ENCODE measurements at regions not wholly inside any gene's neighbourhood (a gene's known extent, or its start where the extent isn't known, plus 50 kb on each side); places are given as distances from the start of the nearest gene placed in this dataset.

DNA sequence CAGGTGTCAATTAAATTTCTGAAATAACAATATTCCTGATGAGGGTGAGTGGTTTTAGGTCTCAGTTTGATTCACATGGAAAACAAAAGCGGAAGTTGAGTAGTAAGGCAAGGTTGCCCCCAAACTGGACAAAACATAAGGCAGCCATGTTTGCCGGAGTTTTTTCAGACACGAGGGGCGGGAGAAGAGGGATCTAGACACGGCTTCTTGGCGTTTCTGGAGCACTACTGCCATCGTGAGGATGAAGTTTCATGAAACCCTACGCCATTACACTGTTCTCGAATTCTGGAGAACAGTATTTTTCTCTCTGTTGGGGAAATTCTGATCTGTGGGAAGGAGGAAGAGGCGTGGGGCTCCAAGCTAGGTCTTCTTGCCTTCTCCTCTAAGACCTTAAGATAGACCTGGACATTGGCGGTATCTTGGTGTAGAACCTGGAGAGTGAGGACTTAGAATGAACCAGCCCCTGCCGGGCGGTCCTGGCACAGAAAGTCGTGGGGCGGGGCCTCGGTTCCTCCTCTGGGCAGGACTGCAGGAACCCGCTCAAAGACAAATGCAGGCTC, 160.3 kb downstream of the OR13H1 start:
- no peak for DNase-seq (ENCODE audit: low read depth)

- no peak for DNase-seq (ENCODE audit: low read depth)
Observed at GRCh38 chrX:131709553-131709952, 165.7 kb downstream of the OR13H1 start.

- DNase-seq (ENCODE audit: low read depth) = no peak
Observed at GRCh38 chrX:131711478-131711867, 167.6 kb downstream of the OR13H1 start.

DNA sequence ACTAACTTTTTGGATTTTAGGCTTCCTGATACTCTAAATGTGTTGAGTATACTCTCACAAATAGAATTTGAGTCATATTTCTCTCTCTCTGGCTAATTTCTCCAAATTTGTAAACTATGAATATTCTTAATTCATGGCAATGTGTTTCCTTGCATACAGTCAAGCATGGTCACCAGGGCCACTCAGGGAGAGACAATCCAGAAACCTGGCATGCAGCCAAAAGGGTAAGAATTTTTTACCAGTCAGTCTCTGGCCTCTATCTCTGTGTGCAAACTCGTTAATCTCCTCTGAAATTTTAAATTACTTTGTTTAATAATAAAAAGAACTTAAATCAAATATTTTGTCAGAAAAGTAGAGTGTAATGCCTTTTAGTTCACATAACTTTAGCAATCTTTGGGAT, 179.8 kb downstream of the OR13H1 start:
- no peak for DNase-seq (ENCODE audit: low read depth)

DNA sequence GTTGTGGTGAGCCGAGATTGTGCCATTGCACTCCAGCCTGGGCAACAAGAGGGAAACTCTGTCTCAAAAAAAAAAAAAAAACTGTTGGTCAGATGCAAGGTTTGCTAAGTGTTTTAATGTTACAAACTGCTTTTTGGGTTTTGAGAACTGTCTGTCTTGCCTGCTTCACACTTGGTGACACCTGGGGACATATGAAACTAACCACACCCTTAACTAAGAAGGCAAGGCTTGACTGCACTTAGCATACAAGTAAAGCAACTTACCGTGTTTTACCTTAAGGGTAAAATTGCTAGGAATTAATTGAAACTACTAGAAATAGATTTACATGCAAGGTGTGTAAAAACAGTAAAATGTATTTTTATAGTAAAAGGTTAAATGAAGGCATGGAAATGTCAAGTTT, 180.4 kb downstream of the OR13H1 start:
- DNase-seq (ENCODE audit: low read depth) = no peak

DNA sequence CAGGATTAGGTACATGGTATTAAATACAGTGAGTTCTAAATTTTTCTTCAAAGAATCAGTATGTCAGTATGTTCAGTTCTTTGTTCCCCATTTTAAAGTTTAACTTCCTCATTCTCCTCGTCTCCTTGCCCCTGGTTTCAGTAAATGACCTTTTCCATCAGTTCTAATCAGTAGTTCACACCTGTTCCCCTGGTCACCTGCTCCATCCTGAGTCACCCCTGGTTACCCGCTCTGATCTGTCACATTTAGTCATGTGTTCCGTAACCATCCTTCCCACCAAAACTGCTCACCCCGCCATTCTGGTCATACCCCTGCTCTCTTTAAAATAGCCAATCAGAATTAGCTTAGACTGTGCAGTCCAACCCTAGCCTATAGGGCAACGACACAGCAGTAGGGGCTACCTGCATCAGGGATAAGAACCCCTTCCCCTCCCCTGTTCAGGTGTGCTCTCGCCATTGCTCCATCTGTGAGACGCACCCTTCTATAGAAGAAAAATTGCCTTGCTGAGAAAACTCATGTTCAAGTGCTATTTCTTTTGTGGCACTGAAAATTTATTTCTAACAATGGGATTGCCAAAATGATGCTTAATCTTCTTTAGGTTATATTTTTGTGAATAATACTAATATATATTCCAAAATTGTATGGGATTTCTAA, 181.3 kb downstream of the OR13H1 start:
- no peak for DNase-seq (ENCODE audit: low read depth)

- no peak for DNase-seq (ENCODE audit: low read depth)
Observed at GRCh38 chrX:131727778-131728177, 183.9 kb downstream of the OR13H1 start.

- DNase-seq (ENCODE audit: low read depth) = no peak
Observed at GRCh38 chrX:131728295-131729145, 184.6 kb downstream of the OR13H1 start.

GRCh38 chrX:131729295-131729694, 185.4 kb downstream of the OR13H1 start:
- DNase-seq (ENCODE audit: low read depth) = no peak

DNA sequence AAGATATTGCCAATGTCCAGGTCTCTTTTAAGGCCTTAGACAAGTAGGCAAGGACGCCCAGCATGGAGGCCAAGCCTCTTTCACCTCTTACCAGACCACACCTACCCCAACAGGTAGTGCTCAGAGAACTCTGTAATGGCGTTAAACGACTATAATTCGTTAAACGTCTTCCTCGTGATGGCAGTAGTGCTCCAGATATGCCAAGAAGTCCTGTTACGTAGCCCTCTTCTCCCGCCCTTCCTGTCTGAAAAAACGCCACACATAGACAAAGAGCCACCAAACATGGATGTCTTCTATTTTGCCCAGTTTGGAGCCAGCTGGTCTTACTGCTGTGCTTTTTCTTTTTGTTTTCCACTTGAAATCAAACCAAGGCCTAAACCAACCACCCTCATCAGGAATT, 190.7 kb downstream of the OR13H1 start:
- DNase-seq (ENCODE audit: low read depth) = no peak

GRCh38 chrX:131735127-131735526, 191.3 kb downstream of the OR13H1 start:
- DNase-seq (ENCODE audit: low read depth) = no peak

DNA sequence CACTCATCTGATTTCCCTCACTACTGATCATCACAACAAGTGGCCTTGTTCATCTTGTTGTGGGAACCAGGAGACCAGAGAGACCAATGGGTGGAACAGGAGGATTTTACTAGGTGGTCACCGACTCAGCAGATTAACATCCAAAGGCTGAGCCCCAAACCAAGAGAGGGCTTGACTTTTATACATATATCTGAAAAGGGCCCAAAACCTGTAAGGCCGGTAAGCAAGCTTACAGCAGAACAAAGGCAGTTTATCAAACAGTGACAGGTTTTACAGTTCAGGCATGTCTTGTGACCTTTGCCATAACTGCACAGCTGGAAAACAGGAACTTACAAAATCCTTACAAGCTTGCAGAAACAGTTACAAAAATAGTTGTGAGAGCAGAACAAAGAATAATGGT, 195.9 kb downstream of the OR13H1 start:
- DNase-seq (ENCODE audit: low read depth) = no peak

GRCh38 chrX:131741103-131741581, 197.3 kb downstream of the OR13H1 start:
- DNase-seq (ENCODE audit: low read depth) = no peak

- no peak for DNase-seq (ENCODE audit: low read depth)
Observed at GRCh38 chrX:131745942-131746489, 202.1 kb downstream of the OR13H1 start.

DNA sequence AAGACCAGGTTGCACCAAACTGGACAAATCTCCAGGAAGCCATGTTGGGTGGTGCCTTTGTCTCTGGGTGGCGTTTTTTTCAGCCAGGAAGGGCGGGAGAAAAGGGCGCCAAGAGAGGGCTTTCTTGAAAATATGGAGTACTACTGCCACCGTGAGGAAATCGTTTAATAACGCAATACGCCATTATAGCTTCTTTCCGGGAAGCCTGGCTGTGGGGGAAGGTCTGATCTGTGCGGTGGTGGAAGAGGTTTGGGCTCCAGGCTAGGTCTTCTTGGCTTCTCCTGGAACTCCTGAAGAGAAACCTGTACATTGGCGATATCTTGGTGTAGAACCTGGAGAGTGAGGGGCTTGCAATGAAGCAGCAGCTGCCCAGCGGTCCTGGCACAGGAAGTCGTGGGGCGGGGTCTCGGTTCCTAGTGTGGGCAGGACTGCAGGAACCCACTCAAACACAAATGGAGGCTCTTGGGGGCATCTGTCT, 202.7 kb downstream of the OR13H1 start:
- DNase-seq (ENCODE audit: low read depth) = no peak

DNA sequence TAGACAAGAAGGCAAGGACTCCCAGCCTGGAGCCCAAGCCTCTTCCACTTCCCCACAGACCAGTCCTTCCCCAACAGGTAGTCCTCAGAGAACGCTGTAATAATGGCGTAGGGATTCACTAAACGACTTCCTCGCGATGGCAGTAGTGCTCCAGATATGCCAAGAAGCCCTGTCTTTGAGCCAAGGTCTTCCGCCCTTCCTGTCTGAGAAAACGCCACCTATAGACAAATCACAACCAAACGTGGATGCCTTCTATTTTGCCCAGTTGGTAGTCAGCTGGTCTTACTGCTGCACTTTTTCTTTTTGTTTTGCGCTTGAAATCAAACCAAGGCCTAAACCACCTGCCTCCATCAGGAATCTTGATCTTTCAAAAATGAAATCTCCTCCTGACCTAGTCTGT, 203.3 kb downstream of the OR13H1 start:
- DNase-seq (ENCODE audit: low read depth) = no peak

- DNase-seq (ENCODE audit: low read depth) = no peak
Observed at GRCh38 chrX:131752493-131753198, 208.8 kb downstream of the OR13H1 start.

GRCh38 chrX:131762802-131763234, 218.9 kb downstream of the OR13H1 start:
- DNase-seq (ENCODE audit: low read depth) = no peak

DNA sequence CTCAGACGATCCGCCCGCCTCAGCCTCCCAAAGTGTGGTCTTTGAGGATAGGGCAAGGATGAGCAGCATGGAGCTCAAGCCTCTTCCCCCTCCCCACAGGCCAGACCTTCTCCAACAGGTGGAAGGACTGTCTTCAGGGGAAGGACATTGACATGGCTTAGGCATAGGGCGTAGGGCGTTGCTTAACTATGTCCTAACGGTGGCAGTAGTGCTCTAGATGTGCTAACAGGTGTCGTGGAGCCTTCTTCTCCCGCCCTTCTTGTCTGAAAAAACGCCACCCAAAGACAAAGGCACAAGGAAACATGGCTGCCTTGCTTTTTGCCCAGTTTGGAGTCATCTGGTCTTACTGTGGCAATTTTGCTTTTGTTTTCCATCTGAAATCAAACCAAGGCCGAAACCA, 219.8 kb downstream of the OR13H1 start:
- no peak for DNase-seq (ENCODE audit: low read depth)

GRCh38 chrX:131764216-131764615, 220.3 kb downstream of the OR13H1 start:
- no peak for DNase-seq (ENCODE audit: low read depth)

GRCh38 chrX:131778269-131779218, 234.7 kb downstream of the OR13H1 start:
- no peak for DNase-seq (ENCODE audit: low read depth)
